ENCODE measurements at regions not wholly inside any gene's neighbourhood (a gene's known extent, or its start where the extent isn't known, plus 50 kb on each side); places are given as distances from the start of the nearest gene placed in this dataset.
"Not testable (repeated sequence)": the region's sequence is repeated elsewhere in the genome, so short reads cannot be mapped to it uniquely, and the experiment has no call there.

GRCh38 chr5:36529142-36529541 is 77.3 kb upstream of the SLC1A3 start:
- DNase-seq, result peak; percentile 50 to 62

DNA sequence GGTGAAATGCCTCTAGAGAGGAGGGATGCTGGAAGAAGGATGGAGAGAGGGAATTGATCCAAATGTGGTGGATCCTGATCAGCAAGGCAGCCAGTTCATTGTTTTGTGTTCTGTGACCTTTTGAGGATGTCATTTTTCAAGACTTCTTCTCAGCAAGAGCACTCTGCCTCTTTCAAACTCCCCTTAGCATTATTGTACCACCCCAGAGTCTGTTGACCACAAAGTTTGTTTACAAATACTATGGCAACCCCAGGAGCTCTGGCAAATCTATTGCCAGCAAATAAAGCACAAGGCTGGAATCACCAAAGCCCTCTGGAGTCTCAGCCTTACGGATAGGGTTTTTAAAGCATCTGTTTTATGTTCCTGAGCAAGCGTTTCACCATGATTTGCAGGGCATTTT is 76.2 kb upstream of the SLC1A3 start:
- DNase-seq, result no peak

DNA sequence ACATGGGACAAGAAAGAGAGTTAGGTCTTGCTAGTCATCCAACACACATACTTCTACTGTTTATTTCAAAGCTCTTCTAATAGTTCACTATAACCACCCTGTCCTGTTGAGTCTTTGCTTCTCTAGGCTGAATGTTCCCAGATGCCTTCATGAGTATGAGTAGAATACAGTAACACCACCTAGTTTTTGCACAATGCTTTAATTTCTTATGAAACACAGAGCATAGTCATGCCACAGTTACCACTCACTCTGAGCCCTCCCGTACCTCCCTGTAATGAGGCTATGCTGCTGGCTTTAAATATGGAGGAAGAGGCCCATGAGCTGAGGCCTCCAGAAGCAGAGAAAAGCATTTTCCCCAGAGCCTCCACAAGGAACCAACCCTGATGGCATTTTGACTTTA is 75.0 kb upstream of the SLC1A3 start:
- DNase-seq, result peak in 1 of 2 donors; percentile 29

DNA sequence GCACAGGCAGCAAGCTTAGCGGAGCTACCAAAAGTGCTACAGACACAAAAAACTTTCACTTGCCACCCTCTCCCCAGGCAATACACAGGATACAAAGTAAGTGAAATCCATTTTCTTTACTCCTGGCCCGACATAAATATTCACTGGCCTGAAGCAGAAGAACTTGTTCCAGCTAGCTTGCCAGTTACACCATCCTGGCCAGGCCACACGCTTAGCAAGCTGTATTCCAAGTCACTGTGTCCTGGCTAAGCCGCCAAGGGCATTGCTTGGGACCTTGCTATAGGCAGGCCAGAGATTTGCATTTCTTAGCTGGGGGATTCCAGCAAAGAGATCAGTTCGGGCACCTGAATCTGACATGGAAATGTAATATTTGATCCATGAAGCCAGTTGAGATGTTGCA is 71.0 kb upstream of the SLC1A3 start:
- DNase-seq, result no peak

DNA sequence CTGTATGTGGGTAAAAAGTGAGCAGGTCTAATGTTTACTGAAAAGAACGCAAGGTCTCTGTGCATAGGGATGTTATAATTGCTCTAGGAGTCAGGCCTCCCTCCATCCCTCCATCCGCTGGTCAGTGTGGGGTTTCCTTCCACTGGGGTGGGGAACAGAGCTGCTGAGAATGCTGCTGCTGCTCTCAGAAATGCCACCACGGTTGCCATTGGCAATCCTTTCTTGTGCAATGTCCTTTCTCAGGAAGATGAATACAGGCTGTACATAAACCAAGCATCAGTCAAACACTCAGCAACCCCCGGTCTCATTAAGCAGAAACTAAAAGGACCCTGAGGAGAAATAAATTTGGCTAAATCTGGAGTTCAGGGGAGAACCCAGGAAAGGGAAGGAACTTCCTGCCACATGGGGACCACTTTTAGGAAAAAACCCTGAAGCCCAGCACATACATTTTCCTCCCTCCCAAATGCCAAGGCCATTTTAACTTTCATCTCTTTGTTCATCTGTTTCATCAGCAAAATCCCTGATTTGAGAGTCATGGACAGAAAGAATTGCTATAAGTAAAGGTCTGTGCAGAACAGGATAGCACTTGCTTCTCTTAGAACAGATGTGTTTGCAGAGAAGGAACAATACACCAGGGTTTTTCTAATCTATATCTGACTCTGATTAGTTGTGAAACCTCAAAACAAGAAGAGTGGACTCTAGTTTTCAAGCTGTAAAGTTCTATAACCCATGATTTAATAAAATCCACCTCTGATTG is 70.4 kb upstream of the SLC1A3 start:
- DNase-seq, result no peak

- DNase-seq, result no peak
Measured at GRCh38 chr5:36536616-36537005, 69.8 kb upstream of the SLC1A3 start.

GRCh38 chr5:36537724-36538123 is 68.7 kb upstream of the SLC1A3 start:
- DNase-seq, result no peak

- DNase-seq, result no peak
Measured at GRCh38 chr5:36552651-36553393, 53.6 kb upstream of the SLC1A3 start.

DNA sequence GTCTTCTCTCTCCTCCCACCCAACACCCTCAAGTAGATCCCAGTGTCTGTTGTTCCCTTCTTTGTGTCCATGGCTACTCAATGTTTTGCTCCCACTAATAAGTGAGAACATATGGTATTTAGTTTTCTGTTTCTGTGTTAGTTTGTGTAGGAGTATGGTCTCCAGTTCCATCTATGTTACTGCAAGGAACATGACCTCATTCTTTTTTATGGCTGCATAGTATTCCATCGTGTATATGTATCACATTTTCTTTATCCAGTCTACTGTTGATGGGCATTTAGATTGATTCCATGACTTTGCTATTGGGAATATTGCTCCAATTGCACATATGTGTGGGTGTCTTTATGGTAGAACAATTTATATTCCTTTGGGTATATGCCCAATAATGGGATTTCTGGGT is 51.4 kb upstream of the SLC1A3 start:
- not testable (repeated sequence) for DNase-seq

All from inflammatory macrophage (primary cell).